ENCODE measurements at regions not wholly inside any gene's neighbourhood (a gene's known extent, or its start where the extent isn't known, plus 50 kb on each side); places are given as distances from the start of the nearest gene placed in this dataset.

GRCh38 chr4:55758066-55758465, 61.5 kb upstream of the EXOC1L start:
- ChIA-PET POLR2A (no interaction called here), CTCF (interaction anchor here (0.6 to 0.7 kb wide), 2 partner anchors 109 to 120 kb away, joined by 3 to 4 read pairs; no protein-coding TSS in a partner anchor)
- no peak overlapping the region for H3K4me3 Mint-ChIP-seq
- no peaks in the 10 kb centered on the region for H3K36me3 Mint-ChIP-seq
- H3K4me1 Mint-ChIP-seq (ENCODE audit: low read depth): no peaks in the 10 kb centered on the region
- DNase-seq: no peak
- no peak overlapping the region for H3K27ac Mint-ChIP-seq
- H3K9me3 Mint-ChIP-seq: no peaks in the 10 kb centered on the region
- intact Hi-C loops (cut with micrococcal nuclease): loop anchor here (2.0 kb wide), 1 partner anchor 109 kb away; no protein-coding TSS in a partner anchor
- H3K27me3 Mint-ChIP-seq: no peaks in the 10 kb centered on the region

DNA sequence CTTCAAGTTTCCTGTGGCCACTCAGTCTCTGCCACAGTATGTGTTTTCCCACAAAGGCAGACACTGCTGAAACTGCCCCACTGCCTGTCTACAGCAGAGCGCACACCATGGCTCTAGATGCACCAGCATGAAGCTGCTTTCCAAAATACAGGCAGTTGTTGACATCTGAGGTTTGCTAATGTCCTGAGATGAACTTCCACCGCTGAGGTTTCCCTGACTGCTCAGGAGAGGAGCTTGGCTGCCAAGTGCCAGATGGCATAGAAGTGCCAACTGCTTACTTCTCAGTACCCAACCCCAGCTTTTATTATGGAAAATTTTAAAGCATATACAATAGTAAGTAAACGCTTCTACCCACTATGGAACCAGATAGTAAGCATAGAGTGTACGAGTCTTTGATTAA, 61.0 kb upstream of the EXOC1L start:
- Mint-ChIP-seq H3K9me3 (no peaks in the 10 kb centered on the region), H3K27ac (no peak overlapping the region), H3K4me3 (no peak overlapping the region), H3K36me3 (no peaks in the 10 kb centered on the region), H3K27me3 (no peaks in the 10 kb centered on the region), H3K4me1 (ENCODE audit: low read depth) (no peaks in the 10 kb centered on the region)
- POLR2A ChIA-PET: no interaction called here
- DNase-seq: no peak
- intact Hi-C loops (cut with micrococcal nuclease): loop anchor here (2.0 kb wide), 1 partner anchor 108 kb away; no protein-coding TSS in a partner anchor
- CTCF ChIA-PET: interaction anchor here (0.6 to 1.0 kb wide), 2 partner anchors 11 to 121 kb away, joined by 3 read pairs; no protein-coding TSS in a partner anchor

DNA sequence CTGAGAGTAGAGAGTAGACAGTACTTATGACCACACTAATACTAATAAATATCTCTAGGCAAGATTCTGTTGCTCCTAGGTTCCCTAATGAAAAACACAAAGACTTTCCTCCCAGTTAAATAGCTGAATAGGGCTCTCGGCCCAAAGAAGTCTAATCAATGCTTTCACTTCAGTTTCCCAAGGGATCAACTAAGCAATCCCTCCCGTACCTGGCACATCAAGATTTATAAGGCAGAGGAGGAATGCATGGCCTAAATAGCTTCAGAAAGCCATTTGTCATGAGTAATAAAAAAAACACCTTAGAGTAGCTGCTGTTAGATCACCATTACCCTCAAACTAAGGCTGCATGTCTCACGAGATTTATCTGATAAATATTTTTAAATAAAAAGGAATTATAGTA, 56.8 kb upstream of the EXOC1L start:
- DNase-seq: no peak
- CTCF ChIA-PET: no interaction called here
- no peaks in the 10 kb centered on the region for H3K4me1 Mint-ChIP-seq (ENCODE audit: low read depth)
- no peaks in the 10 kb centered on the region for H3K36me3 Mint-ChIP-seq
- H3K27ac Mint-ChIP-seq: no peak overlapping the region
- POLR2A ChIA-PET: no interaction called here
- H3K27me3 Mint-ChIP-seq: peaks cover 7% of the 10 kb centered on the region
- no peaks in the 10 kb centered on the region for H3K9me3 Mint-ChIP-seq
- no peak overlapping the region for H3K4me3 Mint-ChIP-seq
- intact Hi-C loops (cut with micrococcal nuclease): no loop called here

DNA sequence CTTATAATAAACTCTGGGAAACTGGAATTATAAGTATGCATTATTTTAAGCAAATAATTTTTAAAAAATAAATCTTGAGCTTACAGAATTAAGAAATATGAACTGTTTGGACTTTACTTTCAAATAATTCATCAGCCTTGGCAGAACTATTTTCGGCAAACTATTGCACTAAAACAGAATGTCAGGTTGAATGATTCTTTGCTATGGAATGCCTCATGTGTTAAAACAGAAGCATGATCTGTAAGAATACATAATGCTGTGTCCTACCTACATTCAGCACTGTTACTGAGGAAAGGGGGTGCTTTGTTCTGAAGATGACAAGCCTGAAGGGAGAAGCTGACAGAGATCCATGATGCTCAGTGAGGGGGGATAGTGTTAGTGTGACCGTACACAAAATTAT, 55.6 kb upstream of the EXOC1L start:
- ChIA-PET POLR2A (no interaction called here), CTCF (no interaction called here)
- no peak overlapping the region for H3K4me3 Mint-ChIP-seq

DNA sequence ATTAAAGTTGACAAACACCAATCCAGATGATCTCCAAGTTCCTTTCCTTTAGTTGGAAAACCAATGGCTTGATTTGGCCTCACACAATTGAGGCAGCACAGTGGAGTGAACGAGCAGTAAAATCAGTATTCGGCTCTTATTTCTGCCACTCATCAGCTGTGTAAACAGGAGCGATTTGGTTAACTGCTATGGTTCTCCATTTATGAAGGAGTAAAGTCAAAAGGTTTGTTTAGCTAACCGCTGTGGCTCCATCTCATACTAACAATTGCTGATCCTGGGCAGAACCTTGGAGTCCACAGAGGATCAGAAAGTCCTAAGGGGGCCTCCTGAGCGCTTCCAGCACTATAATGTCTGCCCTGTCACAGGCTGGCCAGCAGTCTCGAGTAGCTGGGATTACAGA, 54.5 kb upstream of the EXOC1L start:
- no peak for DNase-seq
- no peaks in the 10 kb centered on the region for H3K36me3 Mint-ChIP-seq
- no peak overlapping the region for H3K4me3 Mint-ChIP-seq
- no peaks in the 10 kb centered on the region for H3K9me3 Mint-ChIP-seq
- H3K27ac Mint-ChIP-seq: no peak overlapping the region
- POLR2A ChIA-PET: no interaction called here
- CTCF ChIA-PET: no interaction called here
- H3K27me3 Mint-ChIP-seq: peaks cover 7% of the 10 kb centered on the region
- no peaks in the 10 kb centered on the region for H3K4me1 Mint-ChIP-seq (ENCODE audit: low read depth)
- intact Hi-C loops (cut with micrococcal nuclease): no loop called here

More for the DNA sequence above, 55.6 kb upstream of the EXOC1L start:
- Mint-ChIP-seq H3K27ac (no peak overlapping the region), H3K9me3 (no peaks in the 10 kb centered on the region), H3K4me1 (ENCODE audit: low read depth) (no peaks in the 10 kb centered on the region), H3K27me3 (peaks cover 7% of the 10 kb centered on the region), H3K36me3 (no peaks in the 10 kb centered on the region)
- no peak for DNase-seq
- intact Hi-C loops (cut with micrococcal nuclease): no loop called here

DNA sequence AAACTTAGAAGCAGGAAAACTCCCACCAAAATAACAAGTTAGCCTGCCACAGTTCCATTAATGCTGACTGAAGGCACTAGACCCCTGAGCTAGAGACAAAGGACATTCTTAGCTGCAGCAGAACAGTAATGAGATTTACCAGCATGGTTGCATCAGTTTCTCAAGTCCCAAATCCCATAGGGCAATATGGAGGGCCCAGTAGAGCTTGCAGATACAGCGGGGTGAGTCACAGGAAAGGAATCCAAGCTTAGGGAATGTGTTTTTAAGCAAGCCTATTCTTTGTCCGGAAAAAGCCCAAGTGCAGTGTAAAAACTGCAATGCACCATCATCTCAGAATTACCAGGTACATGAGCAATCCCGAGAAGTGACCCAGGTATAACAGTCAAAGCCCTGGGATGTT, 51.3 kb upstream of the EXOC1L start:
- H3K9me3 Mint-ChIP-seq: no peaks in the 10 kb centered on the region
- H3K27me3 Mint-ChIP-seq: peaks cover 13% of the 10 kb centered on the region
- no peak for DNase-seq
- intact Hi-C loops (cut with micrococcal nuclease): no loop called here
- no peak overlapping the region for H3K4me3 Mint-ChIP-seq
- CTCF ChIA-PET: no interaction called here
- H3K27ac Mint-ChIP-seq: no peak overlapping the region
- H3K4me1 Mint-ChIP-seq (ENCODE audit: low read depth): no peaks in the 10 kb centered on the region
- POLR2A ChIA-PET: no interaction called here
- H3K36me3 Mint-ChIP-seq: no peaks in the 10 kb centered on the region
